GM12874 (cell line): ENCODE measurements at regions not wholly inside any gene's neighbourhood (a gene's known extent, or its start where the extent isn't known, plus 50 kb on each side); places are given as distances from the start of the nearest gene placed in this dataset.

ENCODE experiments used
- CTCF ChIP-seq: IDR thresholded peaks from 2 replicates; pipeline ENCODE4 v1.5.1; 2011; ENCODE audit warnings: low read depth, mild to moderate bottlenecking, control low read depth, low read length, moderate library complexity; ENCODE audit not compliant: insufficient read depth

- TF ChIP-seq CTCF = no peak
These were observed 199.2 kb upstream of the POU3F2 start for GRCh38 chr6:98635191-98635590.

GRCh38 chr6:98636941-98637340 lies 197.4 kb upstream of the POU3F2 start:
- TF ChIP-seq CTCF = no peak

GRCh38 chr6:98639089-98639635 lies 195.2 kb upstream of the POU3F2 start:
- no peak for TF ChIP-seq CTCF

- no peak for TF ChIP-seq CTCF
These were observed 194.0 kb upstream of the POU3F2 start for GRCh38 chr6:98640366-98640765.

- no peak for TF ChIP-seq CTCF
These were observed 192.2 kb upstream of the POU3F2 start for GRCh38 chr6:98641949-98642719.

GRCh38 chr6:98644063-98644462 lies 190.3 kb upstream of the POU3F2 start:
- TF ChIP-seq CTCF = no peak

GRCh38 chr6:98648211-98648914 lies 186.0 kb upstream of the POU3F2 start:
- no peak for TF ChIP-seq CTCF
